B cell (primary cell): ENCODE measurements at regions not wholly inside any gene's neighbourhood (a gene's known extent, or its start where the extent isn't known, plus 50 kb on each side); places are given as distances from the start of the nearest gene placed in this dataset.

Source experiments
- ATAC-seq: fragments of 200-7000 bp; cut with Tn5 transposase; one replicate; pipeline ENCODE4 v1.10.0; 2021; ENCODE audit warnings: low read depth, mild to moderate bottlenecking, moderate number of reproducible peaks, moderate library complexity
- CTCF ChIA-PET: fragments of 350-600 bp; sonication (Branson Sonifier 250); formaldehyde crosslinking; loops from one replicate; lab custom pipeline; 2021; ENCODE audit warnings: antibody characterized with exemption, inconsistent platforms; lab: Charles Lee
- POLR2A ChIA-PET: fragments of 350-600 bp; sonication (Branson Sonifier 250); formaldehyde crosslinking; loops from one replicate; lab custom pipeline; 2021; ENCODE audit warnings: antibody characterized with exemption; lab: Charles Lee
- DNase-seq: peaks from one replicate; pipeline ENCODE4 v3.0.0; 2013
- H2AFZ ChIP-seq: 2 replicates; pipeline ENCODE4 v1.6.1; 2012; ENCODE audit warnings: mild to moderate bottlenecking, low read depth, low read length; ENCODE audit not compliant: insufficient read depth, poor library complexity, severe bottlenecking
- H3K27ac ChIP-seq, 2 donors: 1 replicate in 1 of 2; 2 replicates in 1 of 2; pipeline ENCODE4 v1.5.1; 2012 to 2013; ENCODE audit warnings: low read length in 2 of 2, mild to moderate bottlenecking in 2 of 2, moderate library complexity in 1 of 2
- H3K27me3 ChIP-seq, 4 experiments: fragments of 200-600 bp in 1 of 4; sonication (generic) in 1 of 4; replicated peaks in 1 of 4; 1 replicate in 2 of 4; 2 replicates in 2 of 4; pipeline versions ENCODE4 v1.6.1 to v1.7.0; 2013 to 2016; ENCODE audit warnings: low read length in 3 of 4, mild to moderate bottlenecking in 2 of 4, mixed read lengths in 1 of 4, moderate library complexity in 1 of 4; ENCODE audit not compliant: insufficient read depth in 4 of 4, control insufficient read depth in 3 of 4; ENCODE audit errors: control extremely low read depth in 1 of 4
- H3K36me3 ChIP-seq, 2 experiments: replicated peaks in 1 of 2; 1 replicate in 1 of 2; 2 replicates in 1 of 2; pipeline versions ENCODE4 v1.6.1 to v1.7.1; 2013; ENCODE audit warnings: low read length in 1 of 2; ENCODE audit not compliant: insufficient read depth in 2 of 2, control insufficient read depth in 1 of 2; ENCODE audit errors: control extremely low read depth in 1 of 2, extremely low read depth in 1 of 2
- H3K4me1 ChIP-seq, 2 donors: fragments of 200-600 bp in 1 of 2; sonication (generic) in 1 of 2; 1 replicate in 1 of 2; 2 replicates in 1 of 2; pipeline versions ENCODE4 v1.5.1 to v1.6.1; 2013 to 2017; ENCODE audit warnings: low read length in 2 of 2; ENCODE audit not compliant: control insufficient read depth in 2 of 2, insufficient read depth in 2 of 2
- H3K4me2 ChIP-seq: replicated peaks from 2 replicates; pipeline ENCODE3; 2012; ENCODE audit warnings: mild to moderate bottlenecking, low read depth, low read length; ENCODE audit not compliant: poor library complexity, severe bottlenecking
- H3K4me3 ChIP-seq, 5 experiments: fragments of 200-600 bp in 1 of 5; sonication (generic) in 1 of 5; 1 replicate in 3 of 5; 2 replicates in 2 of 5; pipeline versions ENCODE4 v1.5.1 to v1.7.0; 2011 to 2016; ENCODE audit warnings: low read length in 4 of 5, mild to moderate bottlenecking in 4 of 5, low read depth in 2 of 5, control low read depth in 1 of 5, moderate library complexity in 1 of 5; ENCODE audit not compliant: insufficient read depth in 1 of 5; ENCODE audit errors: control extremely low read depth in 1 of 5, extremely low read depth in 1 of 5
- H3K79me2 ChIP-seq: fragments of 200-600 bp; sonication (generic); one replicate; pipeline ENCODE4 v1.6.0; 2016; ENCODE audit warnings: low read length; ENCODE audit not compliant: control insufficient read depth, insufficient read depth
- H3K9ac ChIP-seq: fragments of 200-600 bp; sonication (generic); 2 replicates; pipeline ENCODE4 v1.6.1; 2017; ENCODE audit warnings: mild to moderate bottlenecking, low read length, moderate library complexity
- H3K9me3 ChIP-seq, 3 donors: one replicate each; pipeline versions ENCODE4 v1.6.1 to v1.7.1; 2013; ENCODE audit warnings: low read length in 2 of 3; ENCODE audit not compliant: control insufficient read depth in 2 of 3, insufficient read depth in 1 of 3; ENCODE audit errors: control extremely low read depth in 1 of 3
- H4K20me1 ChIP-seq: 2 replicates; pipeline ENCODE4 v1.6.0; 2012; ENCODE audit warnings: mild to moderate bottlenecking, low read length; ENCODE audit not compliant: insufficient read depth, control insufficient read depth, poor library complexity, severe bottlenecking
- H3K27ac Mint-ChIP-seq: one replicate; pipeline ENCODE4 v1.8.0; 2021; ENCODE audit warnings: mixed read lengths
- H3K27me3 Mint-ChIP-seq: one replicate; pipeline ENCODE4 v1.8.0; 2021; ENCODE audit warnings: mixed read lengths
- H3K4me1 Mint-ChIP-seq: one replicate; pipeline ENCODE4 v1.8.0; 2021; ENCODE audit warnings: mixed read lengths
- H3K4me3 Mint-ChIP-seq: one replicate; pipeline ENCODE4 v1.8.0; 2021; ENCODE audit warnings: mixed read lengths
- H3K9me3 Mint-ChIP-seq: one replicate; pipeline ENCODE4 v1.8.0; 2022; ENCODE audit warnings: mixed read lengths; ENCODE audit not compliant: insufficient read depth
- CTCF ChIP-seq: fragments of 200-600 bp; IDR thresholded peaks from one replicate; pipeline ENCODE4 v1.8.0; 2022; ENCODE audit warnings: antibody characterized with exemption, mild to moderate bottlenecking
- EZH2 ChIP-seq: IDR thresholded peaks from 2 replicates; pipeline ENCODE4 v1.6.1; 2012; ENCODE audit warnings: borderline replicate concordance, low read depth, mild to moderate bottlenecking, moderate library complexity, low read length; ENCODE audit not compliant: insufficient read depth, poor library complexity, severe bottlenecking
- WGBS: methylation state at CpG from one replicate; pipeline ENCODE4 v1.1.5; 2013; ENCODE audit warnings: missing lambda C conversion rate; ENCODE audit not compliant: insufficient coverage; 5-methylcytosine and 5-hydroxymethylcytosine counted together
- intact Hi-C: fragments of 100-400 bp; cut with micrococcal nuclease; formaldehyde crosslinking; loops from one replicate; pipeline ENCODE4 v1.10.0; 2022

- no peaks in the 10 kb centered on the region for H3K79me2 ChIP-seq
- DNase-seq, result no peak
- no peak overlapping the region for H2AFZ ChIP-seq
- ATAC-seq, result no peak
- intact Hi-C loops, result loop anchor here (5.0 to 10.0 kb wide), 2 partner anchors 136 to 474 kb away; no protein-coding TSS in a partner anchor
- H3K27ac ChIP-seq, result no peak overlapping the region
- CTCF ChIA-PET, result interaction anchor here (0.7 to 1.3 kb wide), 3 partner anchors 8 to 471 kb away, joined by 3 read pairs; no protein-coding TSS in a partner anchor
- Mint-ChIP-seq H3K4me1 (peaks cover 22% of the 10 kb centered on the region), H3K9me3 (no peaks in the 10 kb centered on the region), H3K27me3 (peaks cover 16% of the 10 kb centered on the region), H3K4me3 (no peak overlapping the region), H3K27ac (no peak overlapping the region)
- H4K20me1 ChIP-seq, result no peaks in the 10 kb centered on the region
- H3K4me2 ChIP-seq, result no peak overlapping the region
- H3K9ac ChIP-seq, result no peak overlapping the region
- H3K36me3 ChIP-seq, result no peaks in the 10 kb centered on the region
- POLR2A ChIA-PET, result no interaction called here
- TF ChIP-seq CTCF (no peak), EZH2 (no peak)
- peaks cover 0 to 11% (median 5%) of the 10 kb centered on the region in 4 experiments for H3K27me3 ChIP-seq
- H3K9me3 ChIP-seq, result no peaks in the 10 kb centered on the region
- peaks cover 8 to 12% of the 10 kb centered on the region in 2 donors for H3K4me1 ChIP-seq
- WGBS, result 20% methylated on average over 1 of the region's 2 CpGs
- H3K4me3 ChIP-seq, result no peak overlapping the region
These were observed 358.7 kb downstream of the RRAGC start for GRCh38 chr1:38500891-38501290.

GRCh38 chr1:38500352-38500751 lies 359.2 kb downstream of the RRAGC start:
- Histone ChIP-seq H3K4me1 (peaks cover 8 to 12% of the 10 kb centered on the region in 2 donors), H2AFZ (no peak overlapping the region), H3K27ac (no peak overlapping the region), H3K79me2 (no peaks in the 10 kb centered on the region), H3K9me3 (no peaks in the 10 kb centered on the region), H3K9ac (no peak overlapping the region), H3K36me3 (no peaks in the 10 kb centered on the region), H3K4me3 (no peak overlapping the region), H3K4me2 (no peak overlapping the region), H4K20me1 (no peaks in the 10 kb centered on the region), H3K27me3 (peaks cover 0 to 11% (median 5%) of the 10 kb centered on the region in 4 experiments)
- TF ChIP-seq EZH2, result no peak
- peak; percentile 54 for TF ChIP-seq CTCF
- Mint-ChIP-seq H3K4me3 (no peak overlapping the region), H3K9me3 (no peaks in the 10 kb centered on the region), H3K27ac (no peak overlapping the region), H3K27me3 (peaks cover 13% of the 10 kb centered on the region), H3K4me1 (peaks cover 22% of the 10 kb centered on the region)
- WGBS, result no CpG with 5 or more reads among the region's 2 CpGs
- intact Hi-C loops, result loop anchor here (5.0 to 10.0 kb wide), 2 partner anchors 136 to 473 kb away; no protein-coding TSS in a partner anchor
- no peak for ATAC-seq
- CTCF ChIA-PET, result interaction anchor here (1.3 kb wide), 1 partner anchor 471 kb away, joined by 3 read pairs; no protein-coding TSS in a partner anchor
- POLR2A ChIA-PET, result no interaction called here
- no peak for DNase-seq
